ENCODE measurements at regions not wholly inside any gene's neighbourhood (a gene's known extent, or its start where the extent isn't known, plus 50 kb on each side); places are given as distances from the start of the nearest gene placed in this dataset.

- DNase-seq (ENCODE audit: low read depth), result no peak
- no peak for TF ChIP-seq CTCF (IDR thresholded peaks at IDR 0.05; ENCODE audit: low read depth, low read length)
- no peak for TF ChIP-seq MYC (IDR thresholded peaks at IDR 0.05; ENCODE audit: low read depth, low read length)
- TF ChIP-seq POLR2A (IDR thresholded peaks at IDR 0.05; ENCODE audit: extremely low read depth, insufficient read length), result no peak
- no peak for TF ChIP-seq MAX (IDR thresholded peaks at IDR 0.05; ENCODE audit: low read depth, low read length)
- H3K4me3 ChIP-seq (ENCODE audit: low read depth, low read length), result no peak overlapping the region
These were observed 480.3 kb downstream of the LIG4 start for GRCh38 chr13:107734891-107735625.

GRCh38 chr13:107733276-107733675, 482.1 kb downstream of the LIG4 start:
- DNase-seq (ENCODE audit: low read depth), result no peak
- no peak overlapping the region for H3K4me3 ChIP-seq (ENCODE audit: low read depth, low read length)
- TF ChIP-seq CTCF (IDR thresholded peaks at IDR 0.05; ENCODE audit: low read depth, low read length), result no peak
- no peak for TF ChIP-seq MYC (IDR thresholded peaks at IDR 0.05; ENCODE audit: low read depth, low read length)
- TF ChIP-seq MAX (IDR thresholded peaks at IDR 0.05; ENCODE audit: low read depth, low read length), result no peak
- TF ChIP-seq POLR2A (IDR thresholded peaks at IDR 0.05; ENCODE audit: extremely low read depth, insufficient read length), result no peak

GRCh38 chr13:107730813-107731212, 484.5 kb downstream of the LIG4 start:
- no peak overlapping the region for H3K4me3 ChIP-seq (ENCODE audit: low read depth, low read length)
- DNase-seq (ENCODE audit: low read depth), result no peak

GRCh38 chr13:107721125-107721869, 494.0 kb downstream of the LIG4 start:
- DNase-seq (ENCODE audit: low read depth), result no peak
- no peak for TF ChIP-seq POLR2A (IDR thresholded peaks at IDR 0.05; ENCODE audit: extremely low read depth, insufficient read length)
- TF ChIP-seq MAX (IDR thresholded peaks at IDR 0.05; ENCODE audit: low read depth, low read length), result no peak
- TF ChIP-seq CTCF (IDR thresholded peaks at IDR 0.05; ENCODE audit: low read depth, low read length), result no peak
- TF ChIP-seq MYC (IDR thresholded peaks at IDR 0.05; ENCODE audit: low read depth, low read length), result no peak
- no peak overlapping the region for H3K4me3 ChIP-seq (ENCODE audit: low read depth, low read length)

More at GRCh38 chr13:107730813-107731212, 484.5 kb downstream of the LIG4 start:
- TF ChIP-seq MYC (IDR thresholded peaks at IDR 0.05; ENCODE audit: low read depth, low read length) (no peak), POLR2A (IDR thresholded peaks at IDR 0.05; ENCODE audit: extremely low read depth, insufficient read length) (no peak), CTCF (IDR thresholded peaks at IDR 0.05; ENCODE audit: low read depth, low read length) (no peak), MAX (IDR thresholded peaks at IDR 0.05; ENCODE audit: low read depth, low read length) (no peak)

- H3K4me3 ChIP-seq (ENCODE audit: low read depth, low read length), result no peak overlapping the region
- DNase-seq (ENCODE audit: low read depth), result no peak
- TF ChIP-seq CTCF (IDR thresholded peaks at IDR 0.05; ENCODE audit: low read depth, low read length), result no peak
- TF ChIP-seq MAX (IDR thresholded peaks at IDR 0.05; ENCODE audit: low read depth, low read length), result no peak
These were observed 498.6 kb downstream of the LIG4 start for GRCh38 chr13:107716741-107717140.

Data from NB4 (cell line).